ENCODE measurements at regions not wholly inside any gene's neighbourhood (a gene's known extent, or its start where the extent isn't known, plus 50 kb on each side); places are given as distances from the start of the nearest gene placed in this dataset.

DNA sequence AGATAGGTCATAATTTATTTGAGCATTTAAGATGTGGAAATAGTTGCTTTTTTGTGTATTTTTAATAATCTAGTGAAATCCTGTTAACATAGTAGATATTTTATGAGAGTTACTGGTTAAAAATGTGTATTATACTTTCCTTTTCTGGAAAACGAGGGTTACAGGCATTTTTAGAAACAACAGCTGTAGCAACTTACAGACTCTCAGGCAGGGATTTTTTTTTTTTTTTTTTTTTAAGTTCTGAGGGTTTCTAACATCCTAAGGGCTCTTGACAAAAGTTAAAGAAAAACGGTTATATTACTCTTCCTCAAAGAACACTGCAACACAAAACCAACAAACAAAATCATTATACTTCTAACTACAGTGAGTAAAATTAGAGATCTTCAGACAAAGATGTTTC, 205.9 kb downstream of the ACKR3 start:
- DNase-seq (ENCODE audit: low spot score) = no peak
- in situ Hi-C loops (cut with MboI; ENCODE audit: low sequenced_read_pairs, unreplicated experiment) = no loop called here
- TF ChIP-seq, protein P1, sequence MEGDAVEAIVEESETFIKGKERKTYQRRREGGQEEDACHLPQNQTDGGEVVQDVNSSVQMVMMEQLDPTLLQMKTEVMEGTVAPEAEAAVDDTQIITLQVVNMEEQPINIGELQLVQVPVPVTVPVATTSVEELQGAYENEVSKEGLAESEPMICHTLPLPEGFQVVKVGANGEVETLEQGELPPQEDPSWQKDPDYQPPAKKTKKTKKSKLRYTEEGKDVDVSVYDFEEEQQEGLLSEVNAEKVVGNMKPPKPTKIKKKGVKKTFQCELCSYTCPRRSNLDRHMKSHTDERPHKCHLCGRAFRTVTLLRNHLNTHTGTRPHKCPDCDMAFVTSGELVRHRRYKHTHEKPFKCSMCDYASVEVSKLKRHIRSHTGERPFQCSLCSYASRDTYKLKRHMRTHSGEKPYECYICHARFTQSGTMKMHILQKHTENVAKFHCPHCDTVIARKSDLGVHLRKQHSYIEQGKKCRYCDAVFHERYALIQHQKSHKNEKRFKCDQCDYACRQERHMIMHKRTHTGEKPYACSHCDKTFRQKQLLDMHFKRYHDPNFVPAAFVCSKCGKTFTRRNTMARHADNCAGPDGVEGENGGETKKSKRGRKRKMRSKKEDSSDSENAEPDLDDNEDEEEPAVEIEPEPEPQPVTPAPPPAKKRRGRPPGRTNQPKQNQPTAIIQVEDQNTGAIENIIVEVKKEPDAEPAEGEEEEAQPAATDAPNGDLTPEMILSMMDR (IDR thresholded peaks at IDR 0.05; ENCODE audit: borderline replicate concordance, control extremely low read depth, extremely low read depth, insufficient read depth, missing control alignments) = no peak

DNA sequence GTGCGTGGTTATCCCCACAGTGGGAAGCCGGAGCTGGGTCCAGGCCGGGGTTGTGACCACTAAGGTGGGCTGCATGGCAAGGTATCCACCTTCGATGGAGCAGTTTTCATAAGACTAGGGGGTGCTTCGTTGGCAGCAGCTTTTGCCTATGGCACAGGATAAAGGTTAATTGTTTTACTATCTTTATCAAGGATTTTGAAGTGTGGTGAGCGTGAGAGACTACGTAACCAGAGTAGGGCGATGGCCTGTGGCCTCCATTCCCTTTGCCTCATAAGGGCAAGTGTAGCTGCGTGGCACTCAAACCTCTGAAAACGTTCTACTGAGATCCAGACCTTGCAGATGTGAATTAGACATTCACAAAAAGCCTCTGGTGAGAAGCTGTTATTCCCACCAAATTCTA, 206.6 kb downstream of the ACKR3 start:
- no peak for DNase-seq (ENCODE audit: low spot score)
- TF ChIP-seq, protein P1 (IDR thresholded peaks at IDR 0.05; ENCODE audit: borderline replicate concordance, control extremely low read depth, extremely low read depth, insufficient read depth, missing control alignments) = no peak
- in situ Hi-C loops (cut with MboI; ENCODE audit: low sequenced_read_pairs, unreplicated experiment) = no loop called here

DNA sequence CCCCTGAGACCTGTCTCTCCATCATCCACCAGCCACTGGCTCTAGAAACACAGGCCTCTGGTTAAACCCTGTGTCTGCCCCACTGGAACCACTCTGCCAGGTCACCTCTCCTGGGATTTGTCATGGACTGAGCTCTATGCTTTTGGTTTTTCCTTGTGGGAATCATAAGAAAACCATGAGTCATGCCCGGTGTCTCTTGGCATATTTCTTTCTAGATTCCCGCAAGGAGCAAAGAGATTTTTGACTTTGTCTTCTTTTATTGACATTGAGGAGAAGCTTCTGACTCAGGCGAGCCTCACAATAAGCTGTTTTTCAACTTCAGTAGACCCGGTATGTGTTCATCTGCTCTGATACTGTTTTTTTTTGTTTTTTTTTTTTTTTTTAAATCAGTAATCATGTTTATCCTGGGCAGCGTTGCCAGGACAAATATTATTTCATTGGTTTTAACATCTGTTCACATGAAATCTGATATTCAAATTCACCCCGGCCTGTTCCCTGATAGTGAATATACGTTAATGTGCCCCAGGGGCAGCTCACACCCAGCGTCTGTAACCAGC, 207.1 kb downstream of the ACKR3 start:
- TF ChIP-seq, protein P1 (IDR thresholded peaks at IDR 0.05; ENCODE audit: borderline replicate concordance, control extremely low read depth, extremely low read depth, insufficient read depth, missing control alignments) = no peak
- in situ Hi-C loops (cut with MboI; ENCODE audit: low sequenced_read_pairs, unreplicated experiment) = no loop called here
- DNase-seq (ENCODE audit: low spot score) = no peak

DNA sequence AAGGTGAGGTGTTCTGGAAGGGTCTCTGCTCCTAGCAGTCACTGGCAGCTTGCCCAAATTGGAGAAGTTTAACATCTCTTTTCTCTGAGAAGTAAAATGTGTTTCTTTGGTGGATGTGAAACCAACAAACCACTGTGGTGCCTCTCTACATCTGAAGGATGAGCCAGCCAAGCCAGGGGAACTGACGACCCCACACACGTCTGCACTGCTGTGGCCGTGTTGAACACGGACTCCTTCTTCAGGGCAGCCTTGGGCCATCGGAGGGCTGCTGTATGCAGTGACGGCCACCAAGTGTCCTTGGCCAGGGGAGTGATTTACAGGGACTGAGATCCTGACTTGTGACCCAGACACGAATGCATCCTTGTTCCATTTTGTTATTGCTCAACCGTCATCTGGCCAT, 207.8 kb downstream of the ACKR3 start:
- in situ Hi-C loops (cut with MboI; ENCODE audit: low sequenced_read_pairs, unreplicated experiment) = no loop called here
- TF ChIP-seq, protein P1 (IDR thresholded peaks at IDR 0.05; ENCODE audit: borderline replicate concordance, control extremely low read depth, extremely low read depth, insufficient read depth, missing control alignments) = no peak
- DNase-seq (ENCODE audit: low spot score) = no peak

DNA sequence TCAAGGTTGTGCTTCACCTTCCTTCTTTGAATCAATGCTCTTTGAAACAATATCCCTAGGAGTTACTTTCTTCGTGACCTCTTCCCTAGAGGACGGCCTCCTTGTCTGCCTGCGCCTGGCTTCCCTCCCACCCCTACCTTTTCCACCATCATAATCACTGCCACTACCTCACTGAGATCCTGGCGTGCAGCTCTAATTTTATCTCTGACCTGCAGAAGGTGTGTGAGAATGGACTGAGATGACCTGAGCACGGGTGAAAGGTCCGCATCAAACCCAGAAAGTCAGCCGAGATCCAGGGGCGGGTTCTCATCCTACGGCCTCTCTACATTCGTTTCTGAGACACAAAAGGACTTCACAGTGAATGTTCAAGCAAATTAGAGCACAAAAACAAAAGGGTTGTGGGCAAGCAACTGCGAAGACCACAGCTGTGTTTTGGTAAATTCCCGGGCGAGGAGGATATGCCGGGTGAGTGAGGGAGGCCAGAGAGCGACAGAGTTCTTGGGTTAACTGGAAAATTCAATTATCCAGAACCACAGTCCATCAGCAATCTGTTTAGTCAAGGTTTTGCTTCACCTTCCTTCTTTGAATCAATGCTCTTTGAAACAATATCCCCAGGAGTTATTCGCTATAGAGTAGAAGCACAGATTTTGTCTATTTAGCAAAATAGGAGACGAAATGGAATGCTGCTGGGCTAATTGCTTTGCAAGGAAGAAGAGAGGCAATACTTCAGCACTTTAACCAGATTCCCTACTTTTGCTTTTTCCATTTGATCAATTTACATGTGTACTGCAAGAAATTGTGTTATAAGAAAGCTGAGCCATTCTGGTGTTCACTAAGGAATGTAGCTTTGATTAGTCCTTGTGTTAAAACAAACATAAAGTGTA, 212.6 kb downstream of the ACKR3 start:
- TF ChIP-seq, protein P1 (IDR thresholded peaks at IDR 0.05; ENCODE audit: borderline replicate concordance, control extremely low read depth, extremely low read depth, insufficient read depth, missing control alignments) = no peak
- in situ Hi-C loops (cut with MboI; ENCODE audit: low sequenced_read_pairs, unreplicated experiment) = no loop called here
- no peak for DNase-seq (ENCODE audit: low spot score)

DNA sequence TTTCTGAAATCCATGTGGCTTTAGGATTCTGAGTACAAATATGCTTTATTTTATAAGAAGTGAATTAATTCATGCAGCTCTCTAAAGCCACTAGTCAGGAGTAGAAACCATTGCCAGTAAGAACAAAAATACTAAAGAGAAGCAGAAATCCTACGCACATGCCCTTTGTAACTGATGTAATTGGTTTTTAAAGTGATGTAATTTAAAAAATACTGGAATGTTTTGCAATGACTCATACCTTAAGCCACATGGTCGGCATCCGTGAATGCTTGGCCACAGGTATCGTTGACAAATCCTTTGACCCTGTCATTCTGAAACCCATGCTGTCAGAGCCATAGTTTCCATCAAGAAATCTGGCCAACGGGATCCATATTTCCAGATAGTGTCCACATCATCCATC, 213.3 kb downstream of the ACKR3 start:
- in situ Hi-C loops (cut with MboI; ENCODE audit: low sequenced_read_pairs, unreplicated experiment) = no loop called here
- TF ChIP-seq, protein P1 (IDR thresholded peaks at IDR 0.05; ENCODE audit: borderline replicate concordance, control extremely low read depth, extremely low read depth, insufficient read depth, missing control alignments) = no peak
- no peak for DNase-seq (ENCODE audit: low spot score)

Measured in GM13976 (cell line).